Thyroid gland (tissue), 4 donors: ENCODE measurements at regions not wholly inside any gene's neighbourhood (a gene's known extent, or its start where the extent isn't known, plus 50 kb on each side); places are given as distances from the start of the nearest gene placed in this dataset.

Experiments used
- DNase-seq, 2 donors: peaks; one replicate each; pipeline ENCODE4 v3.0.0-alpha.2; 2019
- H3K27ac ChIP-seq, 3 donors: fragments of 200-600 bp; sonication (generic); 1 replicate in 2 of 3; 2 replicates in 1 of 3; pipeline ENCODE4 v1.5.1; 2016 to 2019; ENCODE audit warnings: mild to moderate bottlenecking in 1 of 3, moderate library complexity in 1 of 3
- H3K27me3 ChIP-seq: fragments of 200-600 bp; sonication (generic); one replicate; pipeline ENCODE4 v1.5.1; 2019
- H3K36me3 ChIP-seq, 2 donors: fragments of 200-600 bp; sonication (generic); one replicate each; pipeline ENCODE4 v1.5.1; 2016 to 2019
- H3K4me1 ChIP-seq, 2 donors: fragments of 200-600 bp; sonication (generic); one replicate each; pipeline ENCODE4 v1.5.1; 2017 to 2019
- H3K4me3 ChIP-seq, 3 donors: fragments of 200-600 bp; sonication (generic); replicated peaks in 1 of 3; 1 replicate in 2 of 3; 2 replicates in 1 of 3; pipeline ENCODE4 v1.5.1; 2016; ENCODE audit warnings: mild to moderate bottlenecking in 1 of 3
- H3K9me3 ChIP-seq: fragments of 200-600 bp; sonication (generic); one replicate; pipeline ENCODE4 v1.5.1; 2017
- CTCF ChIP-seq, 6 experiments: fragments of 200-600 bp in 3 of 6; fragments of 450-650 bp in 3 of 6; sonication (generic) in 3 of 6; IDR thresholded peaks; one replicate each; pipeline ENCODE4 v1.5.1; 2016 to 2019; ENCODE audit warnings: antibody characterized with exemption in 6 of 6, mild to moderate bottlenecking in 2 of 6, inconsistent platforms in 1 of 6, moderate library complexity in 1 of 6
- POLR2A ChIP-seq, 2 donors: fragments of 450-650 bp; IDR thresholded peaks; one replicate each; pipeline ENCODE4 v1.6.1; 2017; ENCODE audit warnings: antibody characterized with exemption in 2 of 2, mild to moderate bottlenecking in 2 of 2, moderate library complexity in 1 of 2
- WGBS, 2 donors: methylation state at CpG; one replicate each; pipeline ENCODE4 v1.1.5; 2017; 5-methylcytosine and 5-hydroxymethylcytosine counted together
- intact Hi-C: fragments of 100-400 bp; cut with DNase I; formaldehyde crosslinking; loops from one replicate; pipeline ENCODE4 v1.15.1; 2023

DNA sequence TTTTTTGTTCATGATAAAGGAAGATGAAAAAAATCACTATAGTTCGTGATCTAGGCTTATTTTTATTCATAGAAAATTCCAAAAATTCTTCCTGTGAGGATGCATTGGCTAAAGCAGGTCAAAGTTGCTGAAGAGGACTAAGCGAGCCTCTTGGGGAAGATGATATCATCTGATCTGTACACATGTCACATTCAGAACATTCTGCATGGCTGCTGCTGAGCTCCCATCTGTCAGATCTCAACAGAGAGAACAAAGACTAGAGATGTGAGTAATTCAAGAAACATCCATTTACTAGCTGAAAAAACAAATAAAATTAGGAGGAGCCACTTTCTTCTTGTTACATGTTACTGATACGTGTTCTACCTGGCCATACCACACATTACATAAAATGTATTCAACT lies 518.6 kb upstream of the FSIP2 start:
- Histone ChIP-seq H3K9me3 (no peaks in the 10 kb centered on the region), H3K4me3 (no peak overlapping the region), H3K4me1 (no peaks in the 10 kb centered on the region), H3K27ac (no peak overlapping the region), H3K36me3 (no peaks in the 10 kb centered on the region), H3K27me3 (no peaks in the 10 kb centered on the region)
- TF ChIP-seq CTCF (IDR thresholded peaks at IDR 0.05) (no peak), POLR2A (IDR thresholded peaks at IDR 0.05) (no peak)
- intact Hi-C loops, result no loop called here
- WGBS, 2 donors, result 69 to 77% methylated on average over 3 of the region's 3 CpGs
- no peak for DNase-seq

- H3K27ac ChIP-seq, result no peak overlapping the region
- TF ChIP-seq CTCF (IDR thresholded peaks at IDR 0.05) (no peak), POLR2A (IDR thresholded peaks at IDR 0.05) (no peak)
- H3K9me3 ChIP-seq, result no peaks in the 10 kb centered on the region
- H3K4me1 ChIP-seq, result no peaks in the 10 kb centered on the region
- no peaks in the 10 kb centered on the region for H3K27me3 ChIP-seq
- 85 to 91% methylated on average over 1 of the region's 1 CpG for WGBS, 2 donors
- DNase-seq, result no peak
- no peaks in the 10 kb centered on the region for H3K36me3 ChIP-seq
- H3K4me3 ChIP-seq, result no peak overlapping the region
- intact Hi-C loops, result no loop called here
Observed at GRCh38 chr2:185222311-185222710, 516.3 kb upstream of the FSIP2 start.

- DNase-seq, result no peak
- H3K36me3 ChIP-seq, result no peaks in the 10 kb centered on the region
- no peak overlapping the region for H3K4me3 ChIP-seq
- no peaks in the 10 kb centered on the region for H3K9me3 ChIP-seq
- H3K27ac ChIP-seq, result no peak overlapping the region
- H3K4me1 ChIP-seq, result no peaks in the 10 kb centered on the region
- TF ChIP-seq CTCF (IDR thresholded peaks at IDR 0.05) (no peak), POLR2A (IDR thresholded peaks at IDR 0.05) (no peak)
- H3K27me3 ChIP-seq, result no peaks in the 10 kb centered on the region
- intact Hi-C loops, result no loop called here
- 80 to 83% methylated on average over 3 of the region's 3 CpGs for WGBS, 2 donors
Observed at GRCh38 chr2:185227391-185227790, 511.2 kb upstream of the FSIP2 start.

DNA sequence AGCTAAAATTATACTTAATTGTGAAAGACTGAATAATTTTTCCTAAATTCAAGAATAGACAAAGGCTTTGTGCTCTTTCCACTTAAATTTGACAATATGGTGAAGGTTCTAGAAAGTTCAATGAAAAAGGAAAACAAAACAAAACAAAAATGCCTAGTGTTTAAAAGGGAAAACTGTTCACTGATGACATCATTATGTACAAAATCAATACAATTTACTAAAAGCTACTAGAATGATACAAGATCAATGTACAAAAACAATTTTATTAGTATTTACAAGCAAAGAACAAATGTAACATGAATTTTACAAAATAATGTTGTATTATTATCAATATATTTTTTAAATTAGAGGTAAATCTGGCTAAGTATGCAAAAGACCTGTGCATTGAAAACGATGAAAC lies 499.1 kb upstream of the FSIP2 start:
- no peaks in the 10 kb centered on the region for H3K27me3 ChIP-seq
- DNase-seq, result no peak
- H3K9me3 ChIP-seq, result no peaks in the 10 kb centered on the region
- no peak overlapping the region for H3K4me3 ChIP-seq
- H3K4me1 ChIP-seq, result no peaks in the 10 kb centered on the region
- intact Hi-C loops, result no loop called here
- WGBS, 2 donors, result 76 to 82% methylated on average over 1 of the region's 1 CpG
- TF ChIP-seq POLR2A (IDR thresholded peaks at IDR 0.05), result no peak
- no peak for TF ChIP-seq CTCF (IDR thresholded peaks at IDR 0.05)
- no peaks in the 10 kb centered on the region for H3K36me3 ChIP-seq
- no peak overlapping the region for H3K27ac ChIP-seq

- intact Hi-C loops, result no loop called here
- H3K4me1 ChIP-seq, result no peaks in the 10 kb centered on the region
- no peaks in the 10 kb centered on the region for H3K36me3 ChIP-seq
- no peak overlapping the region for H3K27ac ChIP-seq
- H3K27me3 ChIP-seq, result no peaks in the 10 kb centered on the region
- H3K4me3 ChIP-seq, result no peak overlapping the region
- TF ChIP-seq POLR2A (IDR thresholded peaks at IDR 0.05) (no peak), CTCF (IDR thresholded peaks at IDR 0.05) (no peak)
- 75 to 87% methylated on average over 4 of the region's 4 CpGs for WGBS, 2 donors
- no peaks in the 10 kb centered on the region for H3K9me3 ChIP-seq
- DNase-seq, result no peak
Observed at GRCh38 chr2:185240796-185241195, 497.8 kb upstream of the FSIP2 start.
